Activated T-helper 17 cell treated with anti-CD3 and anti-CD28 coated beads, Interleukin-2, amount 50 U/mL, for 72 hours (primary cell): ENCODE measurements at regions not wholly inside any gene's neighbourhood (a gene's known extent, or its start where the extent isn't known, plus 50 kb on each side); places are given as distances from the start of the nearest gene placed in this dataset.
"Not testable (repeated sequence)": the region's sequence is repeated elsewhere in the genome, so short reads cannot be mapped to it uniquely, and the experiment has no call there.

Source experiments
- ATAC-seq: fragments of 150-1000 bp; cut with Tn5 transposase; replicated peaks from 2 replicates; pipeline ENCODE4 v1.10.0; 2021; ENCODE audit warnings: mild to moderate bottlenecking, moderate library complexity
- H3K27ac Mint-ChIP-seq: one replicate; pipeline ENCODE4 v1.8.0; 2022; ENCODE audit warnings: mixed read lengths
- H3K27me3 Mint-ChIP-seq: one replicate; pipeline ENCODE4 v1.8.0; 2022; ENCODE audit warnings: mixed read lengths
- H3K36me3 Mint-ChIP-seq: one replicate; pipeline ENCODE4 v1.8.0; 2022; ENCODE audit warnings: low read depth, mild to moderate bottlenecking, mixed read lengths
- H3K4me1 Mint-ChIP-seq: one replicate; pipeline ENCODE4 v1.8.0; 2022; ENCODE audit warnings: mixed read lengths
- H3K4me3 Mint-ChIP-seq: one replicate; pipeline ENCODE4 v1.8.0; 2022; ENCODE audit warnings: mild to moderate bottlenecking, mixed read lengths
- H3K9me3 Mint-ChIP-seq: one replicate; pipeline ENCODE4 v1.8.0; 2022; ENCODE audit warnings: mixed read lengths

DNA sequence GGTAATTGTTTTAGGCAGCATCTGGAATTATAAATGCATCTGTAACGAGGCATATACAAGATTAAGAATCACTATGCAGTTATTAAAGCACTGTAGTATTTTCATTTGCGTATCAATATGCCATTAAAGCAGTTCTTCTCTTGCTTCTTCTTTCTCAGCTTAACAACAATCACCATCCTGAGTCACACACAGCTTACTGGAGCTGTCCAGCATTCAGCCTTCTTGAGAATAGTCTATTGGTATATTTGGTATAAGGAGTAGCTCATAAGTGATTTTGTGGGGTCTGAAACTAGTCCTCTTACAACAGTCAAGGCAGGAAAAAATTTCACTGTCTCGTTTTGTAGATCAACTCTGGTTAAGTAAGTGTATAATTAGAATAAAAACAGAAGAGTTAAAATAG is 523.0 kb upstream of the FOXG1 start:
- Mint-ChIP-seq H3K27ac (no peak overlapping the region), H3K36me3 (no peaks in the 10 kb centered on the region), H3K9me3 (peaks cover 22% of the 10 kb centered on the region), H3K27me3 (no peaks in the 10 kb centered on the region), H3K4me3 (no peak overlapping the region), H3K4me1 (no peaks in the 10 kb centered on the region)
- no peak for ATAC-seq

DNA sequence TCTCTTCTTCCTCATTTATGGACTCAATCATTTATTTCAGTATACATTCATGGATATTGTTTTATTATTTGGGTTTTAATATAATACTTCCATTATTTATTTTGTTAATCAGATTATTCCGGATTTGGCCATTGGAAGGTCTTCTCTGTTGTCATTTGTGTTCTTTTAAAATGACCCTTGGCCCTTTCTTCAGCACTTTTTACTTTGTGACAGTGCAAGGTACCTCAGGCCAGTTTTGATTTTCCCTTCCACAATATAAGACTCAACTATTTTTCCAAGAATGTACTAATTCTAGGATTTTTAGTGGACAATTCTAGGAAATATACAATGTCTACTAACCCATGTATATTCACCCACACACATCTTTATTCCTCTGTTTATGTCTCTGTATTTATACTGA is 521.4 kb upstream of the FOXG1 start:
- no peak for ATAC-seq
- Mint-ChIP-seq H3K27ac (no peak overlapping the region), H3K4me1 (no peaks in the 10 kb centered on the region), H3K27me3 (no peaks in the 10 kb centered on the region), H3K4me3 (no peak overlapping the region), H3K36me3 (no peaks in the 10 kb centered on the region), H3K9me3 (peaks cover 24% of the 10 kb centered on the region)

- H3K36me3 Mint-ChIP-seq = no peaks in the 10 kb centered on the region
- peaks cover 28% of the 10 kb centered on the region for H3K9me3 Mint-ChIP-seq
- H3K27me3 Mint-ChIP-seq = no peaks in the 10 kb centered on the region
- no peak for ATAC-seq
- no peak overlapping the region for H3K4me3 Mint-ChIP-seq
- H3K27ac Mint-ChIP-seq = no peak overlapping the region
- no peaks in the 10 kb centered on the region for H3K4me1 Mint-ChIP-seq
Observed at GRCh38 chr14:28247491-28247890, 519.1 kb upstream of the FOXG1 start.

GRCh38 chr14:28252124-28252523 is 514.5 kb upstream of the FOXG1 start:
- H3K9me3 Mint-ChIP-seq = peaks cover 24% of the 10 kb centered on the region
- H3K4me1 Mint-ChIP-seq, H3K4me3 Mint-ChIP-seq, ATAC-seq, H3K27me3 Mint-ChIP-seq, H3K27ac Mint-ChIP-seq, H3K36me3 Mint-ChIP-seq: not testable (repeated sequence)

DNA sequence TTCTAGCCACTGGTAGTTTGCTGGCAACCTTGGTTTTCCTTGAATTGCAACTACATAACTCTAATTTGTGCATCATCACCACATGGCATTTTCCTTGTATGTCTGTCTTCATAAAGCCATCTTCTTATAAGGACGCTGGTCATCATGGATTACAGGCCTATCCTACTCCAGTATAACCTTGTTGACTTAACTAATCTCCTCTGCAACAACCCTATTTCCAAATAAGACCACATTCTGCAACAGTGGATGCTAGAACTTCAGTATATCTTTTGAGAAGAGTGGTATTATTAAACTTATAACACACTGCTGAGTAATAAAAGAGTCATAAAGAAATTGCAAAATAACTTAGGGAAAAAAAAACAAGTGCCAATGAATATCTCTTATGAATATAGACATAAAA is 511.8 kb upstream of the FOXG1 start:
- ATAC-seq = no peak
- no peaks in the 10 kb centered on the region for H3K4me1 Mint-ChIP-seq
- no peak overlapping the region for H3K4me3 Mint-ChIP-seq
- H3K36me3 Mint-ChIP-seq = no peaks in the 10 kb centered on the region
- no peaks in the 10 kb centered on the region for H3K27me3 Mint-ChIP-seq
- H3K27ac Mint-ChIP-seq = no peak overlapping the region
- peaks cover 5% of the 10 kb centered on the region for H3K9me3 Mint-ChIP-seq

DNA sequence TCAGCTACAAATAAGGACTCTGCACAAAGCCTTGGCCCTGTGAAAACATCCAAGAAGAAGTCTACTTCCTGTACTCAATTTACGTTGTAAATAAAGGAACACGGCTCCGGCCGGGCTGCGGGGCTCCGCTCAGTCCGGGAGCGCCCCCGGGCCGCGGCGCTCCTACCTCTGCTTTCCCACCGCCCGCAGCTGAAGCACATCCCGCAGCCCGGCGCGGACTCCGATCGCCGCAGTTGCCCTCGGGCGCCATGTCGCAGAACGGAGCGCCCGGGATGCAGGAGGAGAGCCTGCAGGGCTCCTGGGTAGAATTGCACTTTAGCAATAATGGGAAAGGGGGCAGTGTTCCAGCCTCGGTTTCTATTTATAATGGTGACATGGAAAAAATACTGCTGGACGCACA is 502.3 kb upstream of the FOXG1 start:
- Mint-ChIP-seq H3K4me1 (no peaks in the 10 kb centered on the region), H3K27ac (no peak overlapping the region), H3K27me3 (no peaks in the 10 kb centered on the region), H3K4me3 (no peak overlapping the region), H3K36me3 (no peaks in the 10 kb centered on the region), H3K9me3 (peaks cover 28% of the 10 kb centered on the region)
- ATAC-seq = no peak

GRCh38 chr14:28272270-28272669 is 494.3 kb upstream of the FOXG1 start:
- Mint-ChIP-seq H3K9me3 (peaks cover 19% of the 10 kb centered on the region), H3K27me3 (no peaks in the 10 kb centered on the region), H3K36me3 (no peaks in the 10 kb centered on the region), H3K27ac (no peak overlapping the region), H3K4me1 (no peaks in the 10 kb centered on the region), H3K4me3 (no peak overlapping the region)
- ATAC-seq = no peak

- Mint-ChIP-seq H3K27me3 (no peaks in the 10 kb centered on the region), H3K4me3 (no peak overlapping the region), H3K36me3 (no peaks in the 10 kb centered on the region), H3K4me1 (no peaks in the 10 kb centered on the region), H3K27ac (no peak overlapping the region), H3K9me3 (no peaks in the 10 kb centered on the region)
- no peak for ATAC-seq
Observed at GRCh38 chr14:28280530-28280929, 486.1 kb upstream of the FOXG1 start.

GRCh38 chr14:28280997-28281598 is 485.5 kb upstream of the FOXG1 start:
- no peak overlapping the region for H3K27ac Mint-ChIP-seq
- H3K4me3 Mint-ChIP-seq = no peak overlapping the region
- no peaks in the 10 kb centered on the region for H3K9me3 Mint-ChIP-seq
- no peak for ATAC-seq
- H3K4me1 Mint-ChIP-seq = no peaks in the 10 kb centered on the region
- H3K27me3 Mint-ChIP-seq = no peaks in the 10 kb centered on the region
- no peaks in the 10 kb centered on the region for H3K36me3 Mint-ChIP-seq

- no peak overlapping the region for H3K4me3 Mint-ChIP-seq
- H3K27me3 Mint-ChIP-seq = no peaks in the 10 kb centered on the region
- no peaks in the 10 kb centered on the region for H3K36me3 Mint-ChIP-seq
- no peaks in the 10 kb centered on the region for H3K4me1 Mint-ChIP-seq
- H3K27ac Mint-ChIP-seq = no peak overlapping the region
- no peak for ATAC-seq
- peaks cover 8% of the 10 kb centered on the region for H3K9me3 Mint-ChIP-seq
Observed at GRCh38 chr14:28284546-28285300, 481.9 kb upstream of the FOXG1 start.

GRCh38 chr14:28294834-28295440 is 471.6 kb upstream of the FOXG1 start:
- Mint-ChIP-seq H3K27me3 (no peaks in the 10 kb centered on the region), H3K9me3 (peaks cover 38% of the 10 kb centered on the region), H3K4me3 (no peak overlapping the region), H3K27ac (no peak overlapping the region), H3K4me1 (no peaks in the 10 kb centered on the region), H3K36me3 (no peaks in the 10 kb centered on the region)
- ATAC-seq = no peak

- no peaks in the 10 kb centered on the region for H3K4me1 Mint-ChIP-seq
- peaks cover 20% of the 10 kb centered on the region for H3K9me3 Mint-ChIP-seq
- no peak for ATAC-seq
- H3K27ac Mint-ChIP-seq = no peak overlapping the region
- no peak overlapping the region for H3K4me3 Mint-ChIP-seq
- no peaks in the 10 kb centered on the region for H3K27me3 Mint-ChIP-seq
- H3K36me3 Mint-ChIP-seq = no peaks in the 10 kb centered on the region
Observed at GRCh38 chr14:28297559-28297958, 469.0 kb upstream of the FOXG1 start.

- no peaks in the 10 kb centered on the region for H3K36me3 Mint-ChIP-seq
- H3K27ac Mint-ChIP-seq = no peak overlapping the region
- no peak overlapping the region for H3K4me3 Mint-ChIP-seq
- no peak for ATAC-seq
- no peaks in the 10 kb centered on the region for H3K27me3 Mint-ChIP-seq
- H3K9me3 Mint-ChIP-seq = peaks cover 23% of the 10 kb centered on the region
- H3K4me1 Mint-ChIP-seq = no peaks in the 10 kb centered on the region
Observed at GRCh38 chr14:28298156-28298555, 468.4 kb upstream of the FOXG1 start.

GRCh38 chr14:28299227-28299626 is 467.4 kb upstream of the FOXG1 start:
- Mint-ChIP-seq H3K36me3 (no peaks in the 10 kb centered on the region), H3K27me3 (no peaks in the 10 kb centered on the region), H3K4me1 (no peaks in the 10 kb centered on the region), H3K4me3 (no peak overlapping the region), H3K27ac (no peak overlapping the region), H3K9me3 (peaks cover 20% of the 10 kb centered on the region)
- ATAC-seq = no peak

GRCh38 chr14:28300356-28300755 is 466.2 kb upstream of the FOXG1 start:
- Mint-ChIP-seq H3K27me3 (no peaks in the 10 kb centered on the region), H3K27ac (no peak overlapping the region), H3K4me1 (no peaks in the 10 kb centered on the region), H3K4me3 (no peak overlapping the region), H3K36me3 (no peaks in the 10 kb centered on the region), H3K9me3 (peaks cover 16% of the 10 kb centered on the region)
- no peak for ATAC-seq
